K562 (cell line): ENCODE measurements at regions not wholly inside any gene's neighbourhood (a gene's known extent, or its start where the extent isn't known, plus 50 kb on each side); places are given as distances from the start of the nearest gene placed in this dataset.

Experiments used
- ATAC-seq: fragments of 200-7000 bp; cut with Tn5 transposase; 3 replicates; pipeline ENCODE4 v1.9.1; 2020; ENCODE audit warnings: moderate library complexity
- BruUV-seq: library from RNA; stranded (reverse); fragments of 400-500 nt; replicated peaks from 2 replicates; lab custom pipeline; 2021; lab: Mats Ljungman, UMichigan
- CTCF ChIA-PET: fragments of 300-600 bp; formaldehyde crosslinking; extraction: SDS; loops from one replicate; lab custom pipeline; 2021; ENCODE audit warnings: low intra/inter-chr PET ratio; lab: Yijun Ruan, JAX
- POLR2A ChIA-PET: fragments of 300-600, 350-650 bp; sonication (Branson Sonifier 250); formaldehyde crosslinking; extraction: SDS; loops from one replicate; lab custom pipeline; 2021; ENCODE audit warnings: antibody characterized with exemption, inconsistent platforms; lab: Yijun Ruan, JAX
- DNase-seq, 4 experiments: peaks; one replicate each; pipeline versions ENCODE4 v3.0.0 to v3.0.0-alpha.2; 2011 to 2018; ENCODE audit warnings: low spot score in 3 of 4, mixed read lengths in 3 of 4; ENCODE audit errors: extremely low read depth in 1 of 4
- FAIRE-seq: peaks from 2 replicates; lab custom pipeline; 2011; peaks lifted over from hg19 to GRCh38; lab: Jason Lieb, UNC
- H2AFZ ChIP-seq: 2 replicates; pipeline ENCODE4 v1.6.0; 2011; ENCODE audit warnings: low read depth, low read length, control low read depth, inconsistent platforms
- H3K27ac ChIP-seq: fragments of 200-600 bp; 3 replicates; pipeline ENCODE4 v1.8.0; 2011; ENCODE audit warnings: low read depth, mild to moderate bottlenecking, control low read depth, inconsistent platforms, low read length, moderate library complexity, mixed read lengths; ENCODE audit errors: extremely low read depth
- H3K27me3 ChIP-seq, 2 experiments: fragments of 300-600 bp in 1 of 2; 2 replicates in 1 of 2; 3 replicates in 1 of 2; pipeline versions ENCODE4 v1.6.0 to v1.8.0; 2011; ENCODE audit warnings: inconsistent platforms in 2 of 2, low read length in 2 of 2, mild to moderate bottlenecking in 1 of 2, mixed read lengths in 1 of 2, moderate library complexity in 1 of 2; ENCODE audit not compliant: control insufficient read depth in 2 of 2, insufficient read depth in 2 of 2
- H3K36me3 ChIP-seq: fragments of 300-600 bp; 3 replicates; pipeline ENCODE4 v1.8.0; 2011; ENCODE audit warnings: mild to moderate bottlenecking, low read length, inconsistent platforms; ENCODE audit not compliant: control insufficient read depth, insufficient read depth
- H3K4me1 ChIP-seq, 2 experiments: fragments of 200-600 bp in 1 of 2; replicated peaks in 1 of 2; 2 replicates in 1 of 2; 3 replicates in 1 of 2; pipeline versions ENCODE4 v1.5.1 to v1.8.0; 2011; ENCODE audit warnings: inconsistent platforms in 2 of 2, low read length in 2 of 2, mild to moderate bottlenecking in 1 of 2, mixed read lengths in 1 of 2, moderate library complexity in 1 of 2; ENCODE audit not compliant: control insufficient read depth in 2 of 2, insufficient read depth in 2 of 2
- H3K4me2 ChIP-seq: 2 replicates; pipeline ENCODE4 v1.6.1; 2011; ENCODE audit warnings: low read length, control low read depth, inconsistent platforms, mixed read lengths; ENCODE audit not compliant: insufficient read depth
- H3K4me3 ChIP-seq: fragments of 200-600 bp; sonication (generic), shearing (Covaris generic); 2 replicates; pipeline ENCODE4 v1.5.1; 2016; ENCODE audit warnings: control low read depth, inconsistent platforms
- H3K79me2 ChIP-seq: fragments of 200-600 bp; 3 replicates; pipeline ENCODE4 v1.8.0; 2011; ENCODE audit warnings: low read length, inconsistent platforms; ENCODE audit not compliant: control insufficient read depth, insufficient read depth
- H3K9ac ChIP-seq, 2 experiments: 2 replicates each; pipeline versions ENCODE4 v1.6.0 to v1.6.1; 2011; ENCODE audit warnings: low read depth in 2 of 2, low read length in 2 of 2, control low read depth in 1 of 2, inconsistent platforms in 1 of 2, mild to moderate bottlenecking in 1 of 2, mixed read lengths in 1 of 2; ENCODE audit not compliant: insufficient read depth in 1 of 2
- H3K9me1 ChIP-seq: one replicate; pipeline ENCODE4 v1.6.0; 2011; ENCODE audit warnings: inconsistent platforms, mild to moderate bottlenecking, low read length, moderate library complexity; ENCODE audit not compliant: control insufficient read depth, insufficient read depth
- H3K9me3 ChIP-seq: replicated peaks from 2 replicates; pipeline ENCODE4 v1.5.1; 2011; ENCODE audit warnings: low read depth, low read length, inconsistent platforms; ENCODE audit not compliant: control insufficient read depth, insufficient read depth
- H4K20me1 ChIP-seq: replicated peaks from 2 replicates; pipeline ENCODE4 v1.6.1; 2011; ENCODE audit warnings: low read length, inconsistent platforms, mixed read lengths; ENCODE audit not compliant: control insufficient read depth, insufficient read depth
- ARHGAP35 ChIP-seq: fragments of 450-650 bp; IDR thresholded peaks from 2 replicates; pipeline ENCODE4 v1.6.1; 2018; ENCODE audit not compliant: partially characterized antibody
- ATF7 ChIP-seq: fragments of 450-650 bp; IDR thresholded peaks from 2 replicates; pipeline ENCODE4 v1.7.1; 2014; ENCODE audit warnings: mild to moderate bottlenecking, moderate library complexity
- BRF1 ChIP-seq: IDR thresholded peaks from 3 replicates; pipeline ENCODE4 v1.6.1; 2011; ENCODE audit warnings: borderline replicate concordance, mild to moderate bottlenecking; ENCODE audit not compliant: insufficient read length; ENCODE audit errors: extremely low read depth
- CBX2 ChIP-seq: fragments of 200-600 bp; sonication (generic); IDR thresholded peaks from one replicate; pipeline ENCODE4 v1.6.1; 2012; ENCODE audit warnings: mild to moderate bottlenecking, low read length, inconsistent platforms; ENCODE audit not compliant: insufficient read depth, poor library complexity, severe bottlenecking
- CBX3 ChIP-seq, 2 experiments: IDR thresholded peaks; 1 replicate in 1 of 2; 2 replicates in 1 of 2; pipeline ENCODE4 v1.6.1; 2012; ENCODE audit warnings: inconsistent platforms in 2 of 2, low read length in 2 of 2, borderline replicate concordance in 1 of 2, control low read depth in 1 of 2
- NELFE ChIP-seq: IDR thresholded peaks from 2 replicates; pipeline ENCODE4 v1.6.1; 2011; ENCODE audit warnings: mild to moderate bottlenecking; ENCODE audit not compliant: insufficient read depth, insufficient read length
- NR2C2 ChIP-seq, 2 experiments: fragments of 200-800 bp in 1 of 2; sonication (Bioruptor generic) in 1 of 2; sonication (generic) in 1 of 2; formaldehyde crosslinking in 1 of 2; IDR thresholded peaks; 2 replicates each; pipeline versions ENCODE4 v1.6.1 to v1.8.0; 2016 to 2022; ENCODE audit warnings: mild to moderate bottlenecking in 1 of 2, missing compliant biosample characterization in 1 of 2, missing genetic modification characterization in 1 of 2, missing genetic modification reagents in 1 of 2
- PHF21A ChIP-seq: fragments of 450-650 bp; IDR thresholded peaks from 2 replicates; pipeline ENCODE4 v1.6.1; 2017; ENCODE audit warnings: low read depth, borderline replicate concordance
- RFX7 ChIP-seq: fragments of 250-450 bp; sonication (Bioruptor Pico); IDR thresholded peaks from 2 replicates; pipeline ENCODE4 v1.5.1; 2021; ENCODE audit warnings: mild to moderate bottlenecking
- SPI1 ChIP-seq: IDR thresholded peaks from 2 replicates; pipeline ENCODE4 v1.6.1; 2011; ENCODE audit warnings: low read depth, low read length, control low read depth, borderline replicate concordance
- SRSF7 ChIP-seq: fragments of 200-400 bp; formaldehyde crosslinking; optimal IDR thresholded peaks from 2 replicates; pipeline ENCODE3; 2017; ENCODE audit warnings: mild to moderate bottlenecking, low read depth, low read length
- STAT5B ChIP-seq: fragments of 250-450 bp; sonication (Bioruptor Pico); IDR thresholded peaks from 2 replicates; pipeline ENCODE4 v1.8.0; 2021; ENCODE audit warnings: mild to moderate bottlenecking, inconsistent platforms
- ZC3H11A ChIP-seq: IDR thresholded peaks from 2 replicates; pipeline ENCODE4 v1.6.1; 2012; ENCODE audit warnings: low read depth, low read length, improper control_type of control experiment
- ZNF212 ChIP-seq: fragments of 450-650 bp; formaldehyde crosslinking; IDR thresholded peaks from 2 replicates; pipeline ENCODE4 v1.4.0; 2020; ENCODE audit warnings: mild to moderate bottlenecking
- WGBS: fragments of 100-300 bp; shearing (Covaris generic); methylation state at CpG from one replicate; pipeline ENCODE4 v1.1.6; 2016; ENCODE audit warnings: low coverage, mixed read lengths; ENCODE audit not compliant: insufficient coverage; ENCODE audit errors: missing lambda C conversion rate; 5-methylcytosine and 5-hydroxymethylcytosine counted together
- in situ Hi-C: fragments of 300-500 bp; cut with MboI; formaldehyde crosslinking; loops from 4 replicates; pipeline ENCODE4 v1.15.0; 2018; ENCODE audit warnings: inconsistent platforms, mixed read lengths
- intact Hi-C: fragments of 100-400 bp; cut with micrococcal nuclease; formaldehyde crosslinking; loops from 2 replicates; pipeline ENCODE4 v1.14.2; 2022
- TF ChIP-seq, protein P1 (sequence below): fragments of 250-450 bp; sonication (Bioruptor Pico); IDR thresholded peaks from 2 replicates; pipeline ENCODE4 v1.4.0; 2020

DNA sequence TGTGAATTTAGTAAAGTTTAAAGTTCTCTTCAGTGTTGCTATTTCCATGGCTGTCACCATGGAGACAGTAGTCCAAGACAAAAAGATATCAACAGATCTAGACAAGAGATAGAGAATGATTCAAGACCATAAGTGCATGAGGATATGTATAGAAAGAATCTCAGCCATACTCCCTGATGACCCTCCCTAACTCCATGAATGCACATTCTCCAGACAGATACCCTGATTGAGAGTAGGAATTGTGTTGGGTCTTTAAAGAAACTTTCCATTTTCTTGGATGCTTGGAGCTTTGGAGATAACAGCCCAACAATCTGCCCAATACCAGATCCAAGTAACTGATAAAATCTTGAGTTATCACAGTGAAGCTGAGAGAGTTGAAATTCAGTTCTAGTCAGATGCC lies 1601.2 kb upstream of the CELF4 start:
- no peaks in the 10 kb centered on the region for H3K9me1 ChIP-seq
- intact Hi-C loops (no loop called here), in situ Hi-C loops (no loop called here)
- H4K20me1 ChIP-seq: no peaks in the 10 kb centered on the region
- no peak overlapping the region for H3K27ac ChIP-seq
- FAIRE-seq: no peak
- TF ChIP-seq ZNF212 (CRISPR knock-in tag): no peak
- BruUV-seq: no TSS peak
- no peak overlapping the region for H3K4me2 ChIP-seq
- no peaks in the 10 kb centered on the region for H3K36me3 ChIP-seq
- ChIA-PET CTCF (no interaction called here), POLR2A (no interaction called here)
- H3K4me3 ChIP-seq: no peak overlapping the region
- H3K79me2 ChIP-seq: no peaks in the 10 kb centered on the region
- ATAC-seq: no peak
- H3K9ac ChIP-seq: no peak overlapping the region
- DNase-seq: no peak
- H3K4me1 ChIP-seq: no peaks in the 10 kb centered on the region
- H3K27me3 ChIP-seq: no peaks in the 10 kb centered on the region
- no peaks in the 10 kb centered on the region; the same call in 1 of the 2 replicates for H3K9me3 ChIP-seq
- no peak overlapping the region for H2AFZ ChIP-seq

DNA sequence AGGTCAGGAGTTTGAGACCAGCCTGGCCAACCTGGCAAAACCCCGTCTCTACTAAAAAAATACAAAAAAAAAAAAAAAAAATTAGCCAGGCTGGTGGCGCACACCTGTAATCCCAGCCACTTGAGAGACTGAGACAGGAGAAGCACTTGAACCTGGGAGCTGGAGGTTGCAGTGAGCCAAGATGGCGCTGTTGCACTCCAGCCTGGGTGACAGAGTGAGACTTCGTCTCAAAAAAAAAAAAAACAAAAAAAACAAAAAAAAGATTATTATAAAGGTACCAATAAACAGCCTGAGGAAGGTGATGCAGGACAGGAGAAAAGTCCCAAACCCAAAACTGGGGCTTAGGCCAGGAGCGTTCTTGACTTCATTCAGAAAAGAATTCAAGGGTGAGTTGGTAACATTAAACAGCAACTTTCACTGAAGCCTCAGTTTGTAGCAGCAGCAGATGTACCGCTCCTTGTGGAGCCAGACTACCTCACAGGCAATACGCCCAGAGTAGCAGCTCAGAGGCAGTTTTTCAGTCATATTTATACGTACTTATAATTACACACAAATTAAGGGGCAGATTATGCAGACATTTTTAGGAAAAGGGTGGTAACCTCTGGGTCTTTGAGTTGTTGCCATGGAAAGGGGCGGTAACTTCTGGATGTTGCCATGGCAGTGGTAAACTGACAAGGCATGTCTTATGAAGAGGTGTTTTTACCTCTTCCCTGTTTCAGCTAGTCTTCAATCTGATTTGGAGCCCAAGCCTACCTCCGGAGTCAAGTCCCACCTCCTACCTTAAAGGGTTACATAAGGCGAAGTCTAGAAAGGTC lies 1596.6 kb upstream of the CELF4 start:
- TF ChIP-seq BRF1 (no peak), ATF7 (no peak), RFX7 (CRISPR knock-in tag) (no peak), PHF21A (no peak), NELFE (no peak), CBX3 (IDR thresholded peaks at IDR 0.05; ENCODE audit: borderline replicate concordance in 1 of 2, low read length in 2 of 2) (no peak), SPI1 (no peak), STAT5B (CRISPR knock-in tag) (no peak), ARHGAP35 (no peak), CBX2 (no peak), SRSF7 (no peak), ZC3H11A (no peak), NR2C2 (CRISPR knock-in tag; IDR thresholded peaks at IDR 0.05) (no peak), NR2C2 (tag; IDR thresholded peaks at IDR 0.05) (no peak)
- TF ChIP-seq, protein P1, sequence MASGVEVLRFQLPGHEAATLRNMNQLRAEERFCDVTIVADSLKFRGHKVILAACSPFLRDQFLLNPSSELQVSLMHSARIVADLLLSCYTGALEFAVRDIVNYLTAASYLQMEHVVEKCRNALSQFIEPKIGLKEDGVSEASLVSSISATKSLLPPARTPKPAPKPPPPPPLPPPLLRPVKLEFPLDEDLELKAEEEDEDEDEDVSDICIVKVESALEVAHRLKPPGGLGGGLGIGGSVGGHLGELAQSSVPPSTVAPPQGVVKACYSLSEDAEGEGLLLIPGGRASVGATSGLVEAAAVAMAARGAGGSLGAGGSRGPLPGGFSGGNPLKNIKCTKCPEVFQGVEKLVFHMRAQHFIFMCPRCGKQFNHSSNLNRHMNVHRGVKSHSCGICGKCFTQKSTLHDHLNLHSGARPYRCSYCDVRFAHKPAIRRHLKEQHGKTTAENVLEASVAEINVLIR (CRISPR knock-in tag): no peak
- no TSS peak for BruUV-seq
- whole genome bisulfite sequencing: 0% methylated on average over 8 of the region's 11 CpGs

More for the DNA sequence above, 1596.6 kb upstream of the CELF4 start:
- H3K36me3 ChIP-seq: no peaks in the 10 kb centered on the region
- no peak overlapping the region for H2AFZ ChIP-seq
- H3K4me1 ChIP-seq: no peaks in the 10 kb centered on the region
- intact Hi-C loops: no loop called here
- H3K79me2 ChIP-seq: no peaks in the 10 kb centered on the region
- H3K9me1 ChIP-seq: no peaks in the 10 kb centered on the region
- in situ Hi-C loops: no loop called here
- DNase-seq (no peak), FAIRE-seq (no peak), ATAC-seq (no peak)
- no peak overlapping the region for H3K27ac ChIP-seq
- no peaks in the 10 kb centered on the region for H4K20me1 ChIP-seq
- ChIA-PET CTCF (no interaction called here), POLR2A (interaction anchor here (0.6 kb wide), 1 partner anchor 1798 kb away, joined by 4 read pairs; no protein-coding TSS in a partner anchor)
- H3K9ac ChIP-seq: no peak overlapping the region
- H3K4me2 ChIP-seq: no peak overlapping the region
- no peak overlapping the region for H3K4me3 ChIP-seq
- no peaks in the 10 kb centered on the region for H3K27me3 ChIP-seq
- H3K9me3 ChIP-seq: no peaks in the 10 kb centered on the region; the same call in 1 of the 2 replicates
